Caco-2 (cell line): ENCODE measurements at regions not wholly inside any gene's neighbourhood (a gene's known extent, or its start where the extent isn't known, plus 50 kb on each side); places are given as distances from the start of the nearest gene placed in this dataset.
"Not testable (repeated sequence)": the region's sequence is repeated elsewhere in the genome, so short reads cannot be mapped to it uniquely, and the experiment has no call there.

Experiments
- BruUV-seq: library from RNA; stranded (reverse); fragments of 400-500 nt; replicated peaks from 2 replicates; lab custom pipeline; 2021; lab: Mats Ljungman, UMichigan
- CTCF ChIA-PET: fragments of 300-600 bp; sonication (Branson Sonifier 250); formaldehyde crosslinking; loops from one replicate; lab custom pipeline; 2022; ENCODE audit warnings: antibody characterized with exemption; lab: Charles Lee
- POLR2A ChIA-PET: fragments of 300-600 bp; sonication (Branson Sonifier 250); formaldehyde crosslinking; loops from one replicate; lab custom pipeline; 2022; ENCODE audit warnings: antibody characterized with exemption; lab: Charles Lee
- DNase-seq, 2 experiments: peaks; one replicate each; pipeline versions ENCODE4 v3.0.0 to v3.0.0-alpha.2; 2020 to 2022
- H3K27me3 ChIP-seq: replicated peaks from 2 replicates; pipeline ENCODE4 v1.6.0; 2011; ENCODE audit warnings: low read length; ENCODE audit not compliant: control insufficient read depth, insufficient read depth
- H3K36me3 ChIP-seq: 2 replicates; pipeline ENCODE4 v1.5.1; 2011; ENCODE audit warnings: low read length; ENCODE audit not compliant: control insufficient read depth, insufficient read depth
- H3K4me1 ChIP-seq: fragments of 250-450 bp; sonication (Bioruptor Pico); 2 replicates; pipeline ENCODE4 v1.5.1; 2020; ENCODE audit warnings: mild to moderate bottlenecking
- H3K4me3 ChIP-seq: 2 replicates; pipeline ENCODE4 v1.5.1; 2011; ENCODE audit warnings: low read depth, mild to moderate bottlenecking, control low read depth, low read length
- H3K9me3 ChIP-seq: fragments of 250-450 bp; sonication (Bioruptor Pico); 2 replicates; pipeline ENCODE4 v1.5.1; 2020; ENCODE audit warnings: mild to moderate bottlenecking, moderate library complexity
- H3K27ac Mint-ChIP-seq: one replicate; pipeline ENCODE4 v1.8.0; 2022; ENCODE audit warnings: mixed read lengths; ENCODE audit not compliant: unreplicated experiment
- H3K27me3 Mint-ChIP-seq: one replicate; pipeline ENCODE4 v1.8.0; 2022; ENCODE audit warnings: mixed read lengths; ENCODE audit not compliant: insufficient read depth, unreplicated experiment
- H3K36me3 Mint-ChIP-seq: one replicate; pipeline ENCODE4 v1.8.0; 2022; ENCODE audit warnings: mild to moderate bottlenecking, mixed read lengths; ENCODE audit not compliant: insufficient read depth, unreplicated experiment
- H3K4me1 Mint-ChIP-seq: one replicate; pipeline ENCODE4 v1.8.0; 2022; ENCODE audit warnings: low read depth, mixed read lengths; ENCODE audit not compliant: unreplicated experiment
- H3K4me3 Mint-ChIP-seq: one replicate; pipeline ENCODE4 v1.8.0; 2022; ENCODE audit warnings: mild to moderate bottlenecking, moderate library complexity, mixed read lengths; ENCODE audit not compliant: unreplicated experiment
- H3K9me3 Mint-ChIP-seq: one replicate; pipeline ENCODE4 v1.8.0; 2022; ENCODE audit warnings: mixed read lengths; ENCODE audit not compliant: unreplicated experiment
- intact Hi-C: fragments of 100-400 bp; cut with micrococcal nuclease; formaldehyde crosslinking; loops from one replicate; pipeline ENCODE4 v1.10.0; 2022; ENCODE audit not compliant: unreplicated experiment
- TF ChIP-seq, protein P1 (sequence below), 2 experiments: fragments of 200-600 bp in 1 of 2; IDR thresholded peaks; 1 replicate in 1 of 2; 2 replicates in 1 of 2; pipeline versions ENCODE4 v1.5.1 to v1.8.0; 2011 to 2022; ENCODE audit warnings: antibody characterized with exemption in 1 of 2, control low read depth in 1 of 2, inconsistent platforms in 1 of 2, low read depth in 1 of 2, low read length in 1 of 2, mild to moderate bottlenecking in 1 of 2, moderate library complexity in 1 of 2; ENCODE audit not compliant: insufficient read depth in 1 of 2, severe bottlenecking in 1 of 2, unreplicated experiment in 1 of 2

DNA sequence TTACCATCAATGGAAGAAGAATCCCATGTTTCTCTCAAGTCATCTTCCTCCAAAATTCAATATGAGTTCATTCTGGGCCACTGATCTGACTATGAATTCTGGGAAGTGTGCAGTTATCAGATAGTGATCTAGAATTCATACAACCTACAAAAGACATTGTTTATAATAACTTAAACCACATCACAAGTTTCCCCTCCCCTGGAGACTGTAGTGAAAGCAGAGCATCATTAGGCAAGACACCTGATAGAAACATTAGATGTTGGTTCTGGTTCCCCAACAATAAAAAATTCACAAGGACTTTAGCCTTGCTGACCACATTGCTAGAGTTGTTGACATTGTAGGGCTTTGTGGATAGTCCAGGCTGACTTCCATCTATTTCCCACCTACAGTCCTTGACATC, 506.4 kb upstream of the JAG1 start:
- peaks cover 11% of the 10 kb centered on the region for H3K9me3 Mint-ChIP-seq
- H3K4me1 Mint-ChIP-seq: no peaks in the 10 kb centered on the region
- TF ChIP-seq, protein P1, sequence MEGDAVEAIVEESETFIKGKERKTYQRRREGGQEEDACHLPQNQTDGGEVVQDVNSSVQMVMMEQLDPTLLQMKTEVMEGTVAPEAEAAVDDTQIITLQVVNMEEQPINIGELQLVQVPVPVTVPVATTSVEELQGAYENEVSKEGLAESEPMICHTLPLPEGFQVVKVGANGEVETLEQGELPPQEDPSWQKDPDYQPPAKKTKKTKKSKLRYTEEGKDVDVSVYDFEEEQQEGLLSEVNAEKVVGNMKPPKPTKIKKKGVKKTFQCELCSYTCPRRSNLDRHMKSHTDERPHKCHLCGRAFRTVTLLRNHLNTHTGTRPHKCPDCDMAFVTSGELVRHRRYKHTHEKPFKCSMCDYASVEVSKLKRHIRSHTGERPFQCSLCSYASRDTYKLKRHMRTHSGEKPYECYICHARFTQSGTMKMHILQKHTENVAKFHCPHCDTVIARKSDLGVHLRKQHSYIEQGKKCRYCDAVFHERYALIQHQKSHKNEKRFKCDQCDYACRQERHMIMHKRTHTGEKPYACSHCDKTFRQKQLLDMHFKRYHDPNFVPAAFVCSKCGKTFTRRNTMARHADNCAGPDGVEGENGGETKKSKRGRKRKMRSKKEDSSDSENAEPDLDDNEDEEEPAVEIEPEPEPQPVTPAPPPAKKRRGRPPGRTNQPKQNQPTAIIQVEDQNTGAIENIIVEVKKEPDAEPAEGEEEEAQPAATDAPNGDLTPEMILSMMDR (IDR thresholded peaks at IDR 0.05; ENCODE audit: insufficient read depth in 1 of 2, low read depth in 1 of 2, low read length in 1 of 2, severe bottlenecking in 1 of 2, unreplicated experiment in 1 of 2): no peak
- no peak for DNase-seq
- Histone ChIP-seq H3K9me3 (peaks cover 15% of the 10 kb centered on the region; the same call in 1 of the 2 replicates), H3K27me3 (no peaks in the 10 kb centered on the region), H3K4me3 (no peak overlapping the region), H3K36me3 (no peaks in the 10 kb centered on the region), H3K4me1 (no peaks in the 10 kb centered on the region)
- no TSS peak for BruUV-seq
- no peak overlapping the region for H3K4me3 Mint-ChIP-seq
- no peak overlapping the region for H3K27ac Mint-ChIP-seq
- ChIA-PET CTCF (no interaction called here), POLR2A (no interaction called here)
- H3K27me3 Mint-ChIP-seq: no peaks in the 10 kb centered on the region
- no peaks in the 10 kb centered on the region for H3K36me3 Mint-ChIP-seq
- intact Hi-C loops: no loop called here

DNA sequence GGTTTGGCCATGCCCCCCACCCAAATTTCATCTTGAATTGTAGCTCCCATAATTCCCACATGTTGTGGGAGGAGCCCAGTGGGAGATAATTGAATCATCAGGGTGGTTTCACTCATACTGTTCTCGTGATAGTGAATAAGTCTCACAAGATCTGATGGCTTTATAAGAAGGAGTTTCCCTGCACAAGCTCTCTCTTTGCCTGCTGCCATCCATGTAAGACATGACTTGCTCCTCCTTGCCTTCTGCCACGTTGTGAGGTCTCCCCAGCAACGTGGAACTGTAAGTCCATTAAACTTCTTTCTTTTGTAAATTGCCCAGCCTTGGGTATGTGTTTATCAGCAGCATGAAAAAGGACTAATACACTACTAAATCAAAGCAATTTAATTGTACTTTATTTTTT, 507.3 kb upstream of the JAG1 start:
- H3K36me3 Mint-ChIP-seq, BruUV-seq, H3K4me1 ChIP-seq, intact Hi-C loops, DNase-seq, POLR2A ChIA-PET, H3K36me3 ChIP-seq, H3K27me3 Mint-ChIP-seq, H3K4me1 Mint-ChIP-seq, H3K4me3 ChIP-seq, CTCF ChIA-PET, H3K27ac Mint-ChIP-seq, H3K27me3 ChIP-seq, H3K4me3 Mint-ChIP-seq: not testable (repeated sequence)
- peaks cover 21% of the 10 kb centered on the region; the same call in 1 of the 2 replicates for H3K9me3 ChIP-seq
- H3K9me3 Mint-ChIP-seq: peaks cover 15% of the 10 kb centered on the region

DNA sequence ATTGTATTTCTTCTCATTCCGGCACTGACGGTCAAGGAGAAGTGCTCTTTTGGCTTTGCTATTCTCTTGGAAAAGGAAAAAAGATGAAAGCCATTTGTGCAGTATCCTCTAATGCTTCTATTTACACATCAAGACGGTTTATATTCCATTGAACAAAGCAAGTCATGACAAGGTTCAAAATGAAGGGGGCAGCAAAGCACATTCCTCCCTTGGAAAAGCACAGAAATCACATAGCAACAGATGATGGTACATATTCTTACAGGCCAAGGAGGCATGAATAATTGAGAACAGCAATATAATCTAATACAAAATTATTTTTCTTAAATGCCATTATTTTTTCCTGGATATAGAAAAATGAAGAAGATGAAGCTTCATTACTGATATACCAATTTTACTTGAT, 508.2 kb upstream of the JAG1 start:
- POLR2A ChIA-PET: no interaction called here
- no peak overlapping the region for H3K4me3 Mint-ChIP-seq
- no peaks in the 10 kb centered on the region for H3K27me3 Mint-ChIP-seq
- H3K9me3 ChIP-seq: peaks cover 21% of the 10 kb centered on the region; the same call in 1 of the 2 replicates
- H3K27me3 ChIP-seq: no peaks in the 10 kb centered on the region
- no peaks in the 10 kb centered on the region for H3K36me3 Mint-ChIP-seq
- H3K27ac Mint-ChIP-seq: no peak overlapping the region
- H3K4me3 ChIP-seq: no peak overlapping the region
- H3K4me1 ChIP-seq: no peaks in the 10 kb centered on the region
- TF ChIP-seq, protein P1 (IDR thresholded peaks at IDR 0.05; ENCODE audit: insufficient read depth in 1 of 2, low read depth in 1 of 2, low read length in 1 of 2, severe bottlenecking in 1 of 2, unreplicated experiment in 1 of 2): no peak
- no peaks in the 10 kb centered on the region for H3K4me1 Mint-ChIP-seq
- intact Hi-C loops: no loop called here
- DNase-seq: no peak
- no peaks in the 10 kb centered on the region for H3K36me3 ChIP-seq
- BruUV-seq: no TSS peak
- H3K9me3 Mint-ChIP-seq: peaks cover 16% of the 10 kb centered on the region
- CTCF ChIA-PET: no interaction called here

DNA sequence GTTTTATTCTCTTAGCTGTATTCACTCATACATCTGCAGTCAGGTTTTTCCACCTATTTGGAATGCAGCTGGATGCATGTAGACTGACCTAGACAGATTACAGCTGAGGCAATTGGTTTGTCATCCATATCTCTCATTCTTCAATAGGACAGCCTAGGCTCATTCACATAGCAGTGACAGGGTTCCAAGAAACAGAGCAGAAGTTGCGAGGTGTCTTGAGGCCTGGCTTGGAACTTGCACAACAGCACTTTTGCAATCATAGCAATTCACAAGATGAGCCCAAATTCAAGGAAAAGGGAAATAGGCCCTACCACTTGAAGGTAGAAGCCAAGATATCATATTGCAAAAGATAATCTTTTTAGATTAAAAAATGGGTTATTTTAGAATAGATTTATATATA, 508.9 kb upstream of the JAG1 start:
- POLR2A ChIA-PET: no interaction called here
- BruUV-seq: no TSS peak

More for the DNA sequence above, 508.9 kb upstream of the JAG1 start:
- Mint-ChIP-seq H3K4me1 (no peaks in the 10 kb centered on the region), H3K4me3 (no peak overlapping the region), H3K9me3 (peaks cover 23% of the 10 kb centered on the region), H3K27me3 (no peaks in the 10 kb centered on the region), H3K27ac (no peak overlapping the region), H3K36me3 (no peaks in the 10 kb centered on the region)
- Histone ChIP-seq H3K36me3 (no peaks in the 10 kb centered on the region), H3K27me3 (no peaks in the 10 kb centered on the region), H3K4me3 (no peak overlapping the region), H3K4me1 (no peaks in the 10 kb centered on the region), H3K9me3 (peaks cover 21% of the 10 kb centered on the region; the same call in 1 of the 2 replicates)
- TF ChIP-seq, protein P1 (IDR thresholded peaks at IDR 0.05; ENCODE audit: insufficient read depth in 1 of 2, low read depth in 1 of 2, low read length in 1 of 2, severe bottlenecking in 1 of 2, unreplicated experiment in 1 of 2): no peak
- DNase-seq: no peak
- CTCF ChIA-PET: no interaction called here
- intact Hi-C loops: no loop called here
